ENCODE measurements at regions not wholly inside any gene's neighbourhood (a gene's known extent, or its start where the extent isn't known, plus 50 kb on each side); places are given as distances from the start of the nearest gene placed in this dataset.

DNA sequence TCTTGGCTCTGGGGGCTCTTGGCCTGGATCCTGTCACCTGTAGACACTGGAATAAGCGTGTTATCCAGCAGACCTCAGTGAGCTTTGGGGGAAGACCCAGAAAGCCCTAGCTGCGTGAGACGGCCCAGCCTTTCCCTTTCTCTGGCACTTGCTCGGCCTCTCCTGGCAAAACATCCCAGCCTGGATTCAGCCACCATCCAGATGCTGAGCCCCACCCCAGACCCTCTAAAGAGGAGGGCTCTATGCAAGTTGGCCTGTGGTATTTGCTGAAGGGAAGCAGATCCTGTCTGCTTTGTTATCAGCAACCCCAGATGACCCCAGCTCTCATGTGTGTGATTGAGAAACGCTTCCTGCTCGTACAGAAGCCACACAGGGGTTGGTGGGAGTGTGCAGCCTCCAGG, 267.2 kb downstream of the FAM43A start:
- no peak overlapping the region for H3K4me3 ChIP-seq
- no peak for ATAC-seq
- TF ChIP-seq, protein P1, sequence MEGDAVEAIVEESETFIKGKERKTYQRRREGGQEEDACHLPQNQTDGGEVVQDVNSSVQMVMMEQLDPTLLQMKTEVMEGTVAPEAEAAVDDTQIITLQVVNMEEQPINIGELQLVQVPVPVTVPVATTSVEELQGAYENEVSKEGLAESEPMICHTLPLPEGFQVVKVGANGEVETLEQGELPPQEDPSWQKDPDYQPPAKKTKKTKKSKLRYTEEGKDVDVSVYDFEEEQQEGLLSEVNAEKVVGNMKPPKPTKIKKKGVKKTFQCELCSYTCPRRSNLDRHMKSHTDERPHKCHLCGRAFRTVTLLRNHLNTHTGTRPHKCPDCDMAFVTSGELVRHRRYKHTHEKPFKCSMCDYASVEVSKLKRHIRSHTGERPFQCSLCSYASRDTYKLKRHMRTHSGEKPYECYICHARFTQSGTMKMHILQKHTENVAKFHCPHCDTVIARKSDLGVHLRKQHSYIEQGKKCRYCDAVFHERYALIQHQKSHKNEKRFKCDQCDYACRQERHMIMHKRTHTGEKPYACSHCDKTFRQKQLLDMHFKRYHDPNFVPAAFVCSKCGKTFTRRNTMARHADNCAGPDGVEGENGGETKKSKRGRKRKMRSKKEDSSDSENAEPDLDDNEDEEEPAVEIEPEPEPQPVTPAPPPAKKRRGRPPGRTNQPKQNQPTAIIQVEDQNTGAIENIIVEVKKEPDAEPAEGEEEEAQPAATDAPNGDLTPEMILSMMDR (IDR thresholded peaks at IDR 0.05) = no peak
- no peaks in the 10 kb centered on the region for H3K9me3 ChIP-seq
- no peaks in the 10 kb centered on the region for H3K4me1 ChIP-seq (ENCODE audit: low read depth)
- intact Hi-C loops (cut with DNase I, micrococcal nuclease) = no loop called here
- DNase-seq = no peak
- no peaks in the 10 kb centered on the region for H3K36me3 ChIP-seq (ENCODE audit: low read depth)

DNA sequence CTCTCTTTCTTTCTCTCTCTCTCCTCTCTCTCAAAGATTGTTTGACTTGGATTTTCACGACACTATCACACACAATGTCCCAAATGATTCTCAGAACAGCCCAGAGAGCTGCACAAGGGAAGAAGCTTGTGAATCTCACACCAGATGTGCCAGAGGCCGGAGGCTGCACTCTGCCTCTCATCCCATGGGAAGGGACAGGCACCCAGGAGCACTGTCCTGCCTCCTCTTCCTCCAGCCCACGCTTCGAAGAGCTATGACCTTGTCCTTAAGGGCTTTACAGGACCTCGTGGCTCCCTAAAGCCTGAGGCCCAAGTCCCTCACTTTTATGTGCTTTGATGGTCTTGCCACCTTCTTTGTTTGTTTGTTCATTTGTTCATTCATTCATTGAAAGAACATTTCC, 267.6 kb downstream of the FAM43A start:
- Histone ChIP-seq H3K4me3 (no peak overlapping the region), H3K4me1 (ENCODE audit: low read depth) (no peaks in the 10 kb centered on the region), H3K36me3 (ENCODE audit: low read depth) (no peaks in the 10 kb centered on the region), H3K9me3 (no peaks in the 10 kb centered on the region)
- DNase-seq (no peak), ATAC-seq (no peak)
- TF ChIP-seq, protein P1 (IDR thresholded peaks at IDR 0.05) = no peak
- intact Hi-C loops (cut with DNase I, micrococcal nuclease) = no loop called here

DNA sequence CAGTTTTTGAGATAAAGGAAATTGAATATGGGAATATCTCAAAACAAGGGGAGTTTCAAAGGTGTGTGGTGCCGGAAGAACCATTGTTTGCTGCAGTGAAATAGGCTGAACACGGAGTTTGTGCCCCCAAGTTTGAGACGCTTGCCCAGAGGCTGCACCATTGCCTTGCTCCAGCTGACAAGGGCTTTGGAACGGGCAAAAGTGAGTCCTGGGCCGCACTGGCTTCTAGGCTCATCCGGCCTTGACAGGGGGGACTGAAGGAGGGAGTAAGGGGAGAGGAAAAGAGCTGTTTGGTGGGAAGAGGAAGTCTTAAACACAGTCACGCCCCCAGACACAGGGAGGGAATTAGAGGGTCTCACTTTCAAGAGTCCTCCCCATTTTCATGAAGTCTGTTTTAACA, 269.9 kb downstream of the FAM43A start:
- Histone ChIP-seq H3K9me3 (no peaks in the 10 kb centered on the region), H3K36me3 (ENCODE audit: low read depth) (no peaks in the 10 kb centered on the region), H3K4me1 (ENCODE audit: low read depth) (no peaks in the 10 kb centered on the region), H3K4me3 (no peak overlapping the region)
- ATAC-seq = no peak
- TF ChIP-seq, protein P1 (IDR thresholded peaks at IDR 0.05) = no peak
- intact Hi-C loops (cut with DNase I, micrococcal nuclease) = no loop called here
- DNase-seq = no peak

DNA sequence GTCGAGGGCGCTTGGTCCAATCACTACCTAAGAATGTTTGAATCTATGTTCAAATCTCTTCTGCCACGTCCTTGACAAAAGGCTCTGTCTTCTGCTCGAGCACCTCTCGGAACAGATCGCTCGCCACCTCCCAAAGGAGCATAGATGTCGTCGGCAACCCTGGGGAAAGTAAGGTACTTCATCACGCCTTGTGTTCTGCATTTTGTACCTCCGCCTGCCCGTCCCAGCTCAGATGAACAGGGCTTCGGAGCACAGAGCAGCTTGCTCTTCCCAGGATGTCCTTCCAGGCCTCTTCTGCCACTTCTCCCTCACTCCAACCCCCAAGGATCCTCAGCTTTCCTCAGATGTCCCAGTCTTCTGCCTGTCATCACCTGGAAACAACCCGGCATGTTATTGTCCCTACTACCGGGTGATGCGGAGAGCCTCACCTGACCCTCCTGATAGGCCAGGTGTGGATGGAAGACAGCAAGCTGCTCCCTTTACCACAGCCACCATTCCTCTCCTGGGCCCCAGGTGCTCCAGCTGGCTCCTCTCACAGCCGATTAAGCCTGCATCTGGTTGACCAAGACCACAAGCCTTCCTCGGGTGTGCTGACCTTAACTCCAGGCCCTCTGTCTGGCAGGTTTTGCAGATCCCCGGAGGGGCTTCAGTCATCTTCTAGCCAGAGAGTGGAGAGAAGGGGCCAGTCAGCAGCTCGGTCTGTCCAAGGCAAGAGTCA, 270.5 kb downstream of the FAM43A start:
- H3K36me3 ChIP-seq (ENCODE audit: low read depth) = no peaks in the 10 kb centered on the region
- TF ChIP-seq, protein P1 (IDR thresholded peaks at IDR 0.05) = no peak
- ATAC-seq (no peak), DNase-seq (no peak)
- intact Hi-C loops (cut with DNase I, micrococcal nuclease) = no loop called here
- H3K4me1 ChIP-seq (ENCODE audit: low read depth) = no peaks in the 10 kb centered on the region
- no peak overlapping the region for H3K4me3 ChIP-seq
- H3K9me3 ChIP-seq = no peaks in the 10 kb centered on the region

DNA sequence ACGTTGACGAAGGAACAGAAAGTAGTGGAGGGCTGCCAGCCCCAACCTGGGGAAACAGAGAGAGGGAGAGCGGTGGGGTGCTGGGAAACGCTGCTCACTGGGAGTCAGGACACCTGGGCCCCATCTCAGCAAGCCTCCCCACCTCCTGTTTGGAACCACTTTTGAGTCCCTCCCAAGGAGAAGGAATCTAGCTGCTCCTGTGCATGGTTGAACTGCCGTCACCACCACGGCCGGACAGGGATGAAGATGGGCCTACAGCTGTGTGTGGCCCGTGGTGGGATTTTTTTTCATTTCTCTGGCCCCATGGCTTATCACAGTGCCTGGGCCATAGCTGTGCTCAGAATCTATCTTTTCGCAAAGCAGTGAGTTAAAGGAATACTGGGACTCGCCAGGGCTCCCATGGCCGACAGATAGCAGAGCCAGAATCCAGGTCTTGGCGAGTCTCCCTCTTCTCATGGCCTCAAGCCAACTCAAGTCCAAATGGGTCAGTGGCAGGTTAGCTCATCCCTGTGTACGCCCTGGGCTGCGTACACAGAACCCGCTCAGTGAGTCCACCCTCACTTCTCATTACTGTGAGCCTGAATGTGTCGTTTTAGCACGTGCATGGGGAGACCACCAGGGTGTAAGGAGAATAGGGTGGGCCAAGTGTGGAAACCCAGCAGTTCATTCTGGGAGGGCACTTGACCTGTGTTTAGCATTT, 271.2 kb downstream of the FAM43A start:
- H3K9me3 ChIP-seq = no peaks in the 10 kb centered on the region
- intact Hi-C loops (cut with DNase I, micrococcal nuclease) = no loop called here
- H3K4me3 ChIP-seq = no peak overlapping the region
- H3K36me3 ChIP-seq (ENCODE audit: low read depth) = no peaks in the 10 kb centered on the region
- no peaks in the 10 kb centered on the region for H3K4me1 ChIP-seq (ENCODE audit: low read depth)
- TF ChIP-seq, protein P1 (IDR thresholded peaks at IDR 0.05) = no peak
- DNase-seq = no peak
- ATAC-seq = no peak
